ENCODE measurements at regions not wholly inside any gene's neighbourhood (a gene's known extent, or its start where the extent isn't known, plus 50 kb on each side); places are given as distances from the start of the nearest gene placed in this dataset.

DNA sequence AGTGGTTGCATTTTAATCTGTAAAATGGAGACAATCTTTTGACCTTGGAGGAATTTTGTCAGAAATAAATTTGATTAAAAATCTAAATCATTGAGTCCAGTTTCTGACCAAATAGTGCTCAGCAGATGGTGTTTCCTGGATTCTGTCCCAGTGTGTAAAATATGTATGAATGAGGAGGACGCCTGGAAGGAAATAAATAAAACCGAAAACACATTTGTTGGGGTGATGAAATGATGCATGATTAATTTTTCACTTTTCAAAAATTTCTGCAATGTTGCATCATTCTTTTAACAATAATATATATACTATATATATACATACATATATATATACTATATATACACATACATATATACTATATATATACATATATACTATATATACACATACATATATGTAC, 261.1 kb upstream of the TRIB2 start:
- TF ChIP-seq EZH2 (IDR thresholded peaks at IDR 0.05) (no peak), EZH2phosphoT487 (IDR thresholded peaks at IDR 0.05; ENCODE audit: borderline replicate concordance) (no peak), ELF1 (IDR thresholded peaks at IDR 0.05; ENCODE audit: borderline replicate concordance, low read depth) (no peak), YY1 (IDR thresholded peaks at IDR 0.05; ENCODE audit: extremely low read depth, insufficient replicate concordance, low read depth, low read length) (no peak), RAD21 (IDR thresholded peaks at IDR 0.05; ENCODE audit: low read depth) (no peak), SRF (IDR thresholded peaks at IDR 0.05; ENCODE audit: low read depth) (no peak), TCF7L2 (IDR thresholded peaks at IDR 0.05; ENCODE audit: borderline replicate concordance, extremely low read depth, insufficient read depth, insufficient read length) (no peak), SIN3A (IDR thresholded peaks at IDR 0.05; ENCODE audit: low read depth) (no peak)
- TF ChIP-seq, protein P1, sequence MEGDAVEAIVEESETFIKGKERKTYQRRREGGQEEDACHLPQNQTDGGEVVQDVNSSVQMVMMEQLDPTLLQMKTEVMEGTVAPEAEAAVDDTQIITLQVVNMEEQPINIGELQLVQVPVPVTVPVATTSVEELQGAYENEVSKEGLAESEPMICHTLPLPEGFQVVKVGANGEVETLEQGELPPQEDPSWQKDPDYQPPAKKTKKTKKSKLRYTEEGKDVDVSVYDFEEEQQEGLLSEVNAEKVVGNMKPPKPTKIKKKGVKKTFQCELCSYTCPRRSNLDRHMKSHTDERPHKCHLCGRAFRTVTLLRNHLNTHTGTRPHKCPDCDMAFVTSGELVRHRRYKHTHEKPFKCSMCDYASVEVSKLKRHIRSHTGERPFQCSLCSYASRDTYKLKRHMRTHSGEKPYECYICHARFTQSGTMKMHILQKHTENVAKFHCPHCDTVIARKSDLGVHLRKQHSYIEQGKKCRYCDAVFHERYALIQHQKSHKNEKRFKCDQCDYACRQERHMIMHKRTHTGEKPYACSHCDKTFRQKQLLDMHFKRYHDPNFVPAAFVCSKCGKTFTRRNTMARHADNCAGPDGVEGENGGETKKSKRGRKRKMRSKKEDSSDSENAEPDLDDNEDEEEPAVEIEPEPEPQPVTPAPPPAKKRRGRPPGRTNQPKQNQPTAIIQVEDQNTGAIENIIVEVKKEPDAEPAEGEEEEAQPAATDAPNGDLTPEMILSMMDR (IDR thresholded peaks at IDR 0.05 in 2 of 3, conservative IDR thresholded peaks at IDR 0.05 in 1 of 3; ENCODE audit: borderline replicate concordance in 1 of 3, insufficient read depth in 1 of 3, low read depth in 2 of 3, low read length in 2 of 3): no peak
- TF ChIP-seq, protein P2, sequence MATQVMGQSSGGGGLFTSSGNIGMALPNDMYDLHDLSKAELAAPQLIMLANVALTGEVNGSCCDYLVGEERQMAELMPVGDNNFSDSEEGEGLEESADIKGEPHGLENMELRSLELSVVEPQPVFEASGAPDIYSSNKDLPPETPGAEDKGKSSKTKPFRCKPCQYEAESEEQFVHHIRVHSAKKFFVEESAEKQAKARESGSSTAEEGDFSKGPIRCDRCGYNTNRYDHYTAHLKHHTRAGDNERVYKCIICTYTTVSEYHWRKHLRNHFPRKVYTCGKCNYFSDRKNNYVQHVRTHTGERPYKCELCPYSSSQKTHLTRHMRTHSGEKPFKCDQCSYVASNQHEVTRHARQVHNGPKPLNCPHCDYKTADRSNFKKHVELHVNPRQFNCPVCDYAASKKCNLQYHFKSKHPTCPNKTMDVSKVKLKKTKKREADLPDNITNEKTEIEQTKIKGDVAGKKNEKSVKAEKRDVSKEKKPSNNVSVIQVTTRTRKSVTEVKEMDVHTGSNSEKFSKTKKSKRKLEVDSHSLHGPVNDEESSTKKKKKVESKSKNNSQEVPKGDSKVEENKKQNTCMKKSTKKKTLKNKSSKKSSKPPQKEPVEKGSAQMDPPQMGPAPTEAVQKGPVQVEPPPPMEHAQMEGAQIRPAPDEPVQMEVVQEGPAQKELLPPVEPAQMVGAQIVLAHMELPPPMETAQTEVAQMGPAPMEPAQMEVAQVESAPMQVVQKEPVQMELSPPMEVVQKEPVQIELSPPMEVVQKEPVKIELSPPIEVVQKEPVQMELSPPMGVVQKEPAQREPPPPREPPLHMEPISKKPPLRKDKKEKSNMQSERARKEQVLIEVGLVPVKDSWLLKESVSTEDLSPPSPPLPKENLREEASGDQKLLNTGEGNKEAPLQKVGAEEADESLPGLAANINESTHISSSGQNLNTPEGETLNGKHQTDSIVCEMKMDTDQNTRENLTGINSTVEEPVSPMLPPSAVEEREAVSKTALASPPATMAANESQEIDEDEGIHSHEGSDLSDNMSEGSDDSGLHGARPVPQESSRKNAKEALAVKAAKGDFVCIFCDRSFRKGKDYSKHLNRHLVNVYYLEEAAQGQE (IDR thresholded peaks at IDR 0.05; ENCODE audit: low read depth): no peak
